Thoracic aorta (tissue), 2 donors: ENCODE measurements at regions not wholly inside any gene's neighbourhood (a gene's known extent, or its start where the extent isn't known, plus 50 kb on each side); places are given as distances from the start of the nearest gene placed in this dataset.

Experiments used
- ATAC-seq: fragments of 150-250 bp; one replicate; pipeline ENCODE4 v1.8.0; 2017; ENCODE audit warnings: low read depth; ENCODE audit not compliant: insufficient number of reproducible peaks, low FRiP score
- DNase-seq: peaks from one replicate; pipeline ENCODE4 v3.0.0-alpha.2; 2020; ENCODE audit warnings: low spot score
- H3K27ac ChIP-seq, 2 donors: fragments of 200-600 bp; sonication (generic); 1 replicate in 1 of 2; 2 replicates in 1 of 2; pipeline ENCODE4 v1.5.1; 2016; ENCODE audit warnings: mild to moderate bottlenecking in 2 of 2, moderate library complexity in 2 of 2
- H3K27me3 ChIP-seq: fragments of 200-600 bp; sonication (generic); replicated peaks from 2 replicates; pipeline ENCODE4 v1.6.0; 2016; ENCODE audit warnings: mild to moderate bottlenecking; ENCODE audit not compliant: insufficient read depth
- H3K36me3 ChIP-seq: fragments of 200-600 bp; sonication (generic); one replicate; pipeline ENCODE4 v1.5.1; 2016
- H3K4me1 ChIP-seq, 2 donors: fragments of 200-600 bp; sonication (generic); 1 replicate in 1 of 2; 2 replicates in 1 of 2; pipeline versions ENCODE4 v1.5.1 to v1.6.0; 2016; ENCODE audit warnings: low read depth in 2 of 2, mild to moderate bottlenecking in 1 of 2; ENCODE audit not compliant: control insufficient read depth in 1 of 2
- H3K4me3 ChIP-seq: fragments of 200-600 bp; sonication (generic); 2 replicates; pipeline ENCODE4 v1.5.1; 2016; ENCODE audit warnings: mild to moderate bottlenecking
- H3K9me3 ChIP-seq: fragments of 200-600 bp; sonication (generic); 2 replicates; pipeline ENCODE4 v1.5.1; 2016
- TF ChIP-seq, protein P1 (sequence below): fragments of 200-600 bp; sonication (generic); IDR thresholded peaks from one replicate; pipeline ENCODE4 v1.5.1; 2019; ENCODE audit warnings: antibody characterized with exemption

DNA sequence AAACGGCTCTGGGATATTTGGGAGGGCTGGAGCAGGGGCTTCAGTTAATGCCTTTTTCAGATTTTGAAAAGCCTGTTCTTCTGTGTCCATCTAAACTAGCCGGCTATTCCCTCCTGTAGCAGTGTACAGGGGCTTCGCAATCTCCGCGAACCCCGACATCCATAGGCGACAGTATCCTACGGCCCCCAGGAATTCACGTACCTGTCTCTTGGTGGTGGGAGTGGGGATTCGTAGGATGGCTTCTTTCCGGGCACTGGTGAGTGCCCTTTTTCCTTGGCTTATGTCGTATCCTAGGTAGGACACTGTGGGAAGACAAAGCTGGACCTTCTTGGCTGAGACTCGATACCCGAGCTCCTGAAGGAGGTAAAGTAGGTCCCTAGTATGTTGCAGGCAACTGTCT is 153.1 kb downstream of the TRIM27 start:
- no peaks in the 10 kb centered on the region for H3K4me1 ChIP-seq
- ATAC-seq (no peak), DNase-seq (no peak)
- TF ChIP-seq, protein P1, sequence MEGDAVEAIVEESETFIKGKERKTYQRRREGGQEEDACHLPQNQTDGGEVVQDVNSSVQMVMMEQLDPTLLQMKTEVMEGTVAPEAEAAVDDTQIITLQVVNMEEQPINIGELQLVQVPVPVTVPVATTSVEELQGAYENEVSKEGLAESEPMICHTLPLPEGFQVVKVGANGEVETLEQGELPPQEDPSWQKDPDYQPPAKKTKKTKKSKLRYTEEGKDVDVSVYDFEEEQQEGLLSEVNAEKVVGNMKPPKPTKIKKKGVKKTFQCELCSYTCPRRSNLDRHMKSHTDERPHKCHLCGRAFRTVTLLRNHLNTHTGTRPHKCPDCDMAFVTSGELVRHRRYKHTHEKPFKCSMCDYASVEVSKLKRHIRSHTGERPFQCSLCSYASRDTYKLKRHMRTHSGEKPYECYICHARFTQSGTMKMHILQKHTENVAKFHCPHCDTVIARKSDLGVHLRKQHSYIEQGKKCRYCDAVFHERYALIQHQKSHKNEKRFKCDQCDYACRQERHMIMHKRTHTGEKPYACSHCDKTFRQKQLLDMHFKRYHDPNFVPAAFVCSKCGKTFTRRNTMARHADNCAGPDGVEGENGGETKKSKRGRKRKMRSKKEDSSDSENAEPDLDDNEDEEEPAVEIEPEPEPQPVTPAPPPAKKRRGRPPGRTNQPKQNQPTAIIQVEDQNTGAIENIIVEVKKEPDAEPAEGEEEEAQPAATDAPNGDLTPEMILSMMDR = no peak
- H3K27me3 ChIP-seq = peaks cover 20% of the 10 kb centered on the region
- no peak overlapping the region for H3K4me3 ChIP-seq
- H3K36me3 ChIP-seq = no peaks in the 10 kb centered on the region
- no peak overlapping the region for H3K27ac ChIP-seq
- no peaks in the 10 kb centered on the region for H3K9me3 ChIP-seq

DNA sequence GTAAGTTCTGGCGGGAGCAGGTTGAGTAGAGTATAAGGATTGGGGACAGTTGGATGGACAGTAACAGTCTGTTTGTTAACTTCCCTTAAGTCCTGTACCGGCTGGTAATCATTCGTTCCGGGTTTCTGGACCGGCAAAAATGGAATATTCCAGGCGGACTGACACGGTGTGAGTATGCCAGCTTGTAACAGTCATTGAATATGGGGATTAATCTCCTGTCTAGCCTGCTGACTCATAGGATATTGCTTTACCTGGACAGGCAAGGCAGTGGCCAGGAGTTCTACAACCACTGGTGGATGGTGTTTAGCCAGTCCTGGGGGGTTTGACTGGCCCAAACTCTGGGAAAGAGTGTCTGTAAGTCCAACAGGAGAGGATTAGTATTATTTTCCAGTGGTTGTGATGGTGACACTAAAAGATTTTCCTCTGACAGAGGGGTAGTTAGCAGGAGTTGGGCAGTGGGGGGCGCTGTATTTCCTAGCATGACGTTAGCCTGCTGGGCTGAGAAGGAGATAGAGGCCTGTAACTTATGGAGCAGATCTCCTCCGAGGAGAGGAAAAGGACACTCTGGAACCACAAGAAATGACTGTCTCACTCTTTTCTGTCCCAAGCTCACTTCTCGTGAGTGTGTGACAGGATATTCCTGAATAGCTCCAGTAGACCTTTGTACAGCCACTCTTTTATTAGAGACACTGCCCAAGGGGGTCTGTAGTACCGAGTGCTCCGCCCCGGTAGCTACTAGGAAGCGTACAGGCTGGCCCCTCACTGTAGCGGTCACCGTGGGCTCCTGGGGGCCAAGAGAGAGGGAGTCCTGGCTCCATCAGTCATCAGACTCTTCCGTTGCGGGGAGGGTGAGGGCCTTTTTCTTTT is 152.2 kb downstream of the TRIM27 start:
- peaks cover 21% of the 10 kb centered on the region for H3K27me3 ChIP-seq
- no peak overlapping the region for H3K4me3 ChIP-seq
- H3K9me3 ChIP-seq = no peaks in the 10 kb centered on the region
- no peaks in the 10 kb centered on the region for H3K4me1 ChIP-seq
- H3K36me3 ChIP-seq = no peaks in the 10 kb centered on the region
- DNase-seq (no peak), ATAC-seq (no peak)
- no peak overlapping the region for H3K27ac ChIP-seq
- TF ChIP-seq, protein P1 = no peak

DNA sequence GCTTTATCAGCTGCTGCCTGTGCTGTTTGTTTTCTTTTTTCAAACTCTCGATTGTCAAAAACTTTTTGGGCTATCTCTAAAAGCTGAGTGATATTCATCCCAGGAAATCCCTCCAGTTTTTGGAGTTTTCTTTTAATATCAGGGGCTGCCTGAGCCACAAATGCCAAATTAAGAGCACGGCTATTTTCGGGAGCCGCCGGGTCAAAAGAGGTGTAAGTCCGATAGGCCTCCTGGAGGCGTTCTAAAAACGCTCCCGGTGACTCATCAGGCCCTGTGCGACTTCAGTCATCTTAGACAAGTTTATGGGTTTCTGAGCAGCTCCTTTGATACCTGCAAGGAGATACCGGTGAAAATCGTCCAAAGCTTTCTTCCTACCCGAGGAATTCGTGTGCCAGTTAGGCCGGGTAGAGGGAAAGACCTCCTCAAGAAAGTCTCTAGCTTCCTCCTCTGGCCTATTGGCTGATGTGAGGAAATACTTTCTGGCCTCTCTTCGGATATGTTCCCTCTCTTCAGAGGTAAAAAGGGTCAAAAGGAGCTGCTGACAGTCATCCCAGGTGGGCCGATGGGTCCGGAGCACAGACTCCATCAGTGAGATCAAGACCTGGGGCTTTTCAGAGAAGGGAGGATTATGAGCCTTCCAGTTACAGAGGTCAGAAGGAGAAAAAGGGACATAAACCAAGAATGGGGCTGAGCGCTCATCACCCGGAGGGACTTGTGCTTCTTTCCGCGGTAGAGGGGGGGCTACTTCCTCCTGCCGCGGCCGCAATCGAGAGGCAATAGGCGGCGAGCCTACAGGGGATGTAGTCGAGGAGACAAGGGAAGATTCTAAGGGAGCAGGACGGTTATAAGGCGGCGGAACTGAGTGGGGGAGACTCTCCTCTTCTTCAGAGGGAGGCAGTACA is 151.1 kb downstream of the TRIM27 start:
- Histone ChIP-seq H3K27me3 (peaks cover 21% of the 10 kb centered on the region), H3K9me3 (no peaks in the 10 kb centered on the region), H3K4me1 (no peaks in the 10 kb centered on the region), H3K36me3 (no peaks in the 10 kb centered on the region), H3K4me3 (no peak overlapping the region), H3K27ac (no peak overlapping the region)
- ATAC-seq = no peak
- DNase-seq = no peak
- TF ChIP-seq, protein P1 = no peak

DNA sequence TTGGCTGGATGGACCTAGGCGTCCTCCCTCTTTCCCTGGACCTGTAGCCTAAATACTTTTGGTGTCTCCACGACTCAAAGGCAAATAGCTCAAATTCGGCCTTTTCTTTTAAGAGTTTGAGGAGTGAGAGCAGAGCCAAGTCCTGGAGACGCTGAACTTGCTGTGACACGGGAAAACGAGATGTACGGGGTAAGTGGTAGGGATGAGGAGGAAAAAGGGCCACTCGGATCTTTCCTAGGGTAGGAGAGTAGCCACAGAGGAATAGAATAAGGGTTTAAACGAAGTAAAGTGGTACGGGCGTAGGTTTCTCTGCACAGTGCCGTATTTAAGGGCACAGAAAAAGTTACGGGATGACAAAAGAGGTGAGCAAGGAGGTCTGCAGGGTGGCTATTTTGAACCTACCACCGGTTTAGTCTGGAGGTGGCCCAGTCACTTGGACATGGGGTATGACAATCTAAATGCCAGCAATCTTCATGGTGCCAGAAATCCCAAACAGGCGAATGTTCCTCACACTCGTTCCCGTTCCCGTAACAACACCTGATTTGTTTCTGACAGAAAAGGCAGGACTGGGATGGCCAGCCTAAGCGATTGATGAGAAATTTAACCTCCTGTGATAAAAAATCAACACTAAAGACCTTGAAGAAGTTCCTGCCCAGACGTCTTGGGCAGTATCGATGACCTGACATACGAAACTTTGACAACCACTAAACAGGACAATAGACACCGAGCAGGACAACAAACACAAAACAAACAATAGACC is 149.3 kb downstream of the TRIM27 start:
- H3K4me1 ChIP-seq = no peaks in the 10 kb centered on the region
- H3K9me3 ChIP-seq = no peaks in the 10 kb centered on the region
- TF ChIP-seq, protein P1 = no peak
- ATAC-seq = no peak
- no peak overlapping the region for H3K27ac ChIP-seq
- no peaks in the 10 kb centered on the region for H3K36me3 ChIP-seq
- no peak overlapping the region for H3K4me3 ChIP-seq
- peaks cover 21% of the 10 kb centered on the region for H3K27me3 ChIP-seq
- no peak for DNase-seq

DNA sequence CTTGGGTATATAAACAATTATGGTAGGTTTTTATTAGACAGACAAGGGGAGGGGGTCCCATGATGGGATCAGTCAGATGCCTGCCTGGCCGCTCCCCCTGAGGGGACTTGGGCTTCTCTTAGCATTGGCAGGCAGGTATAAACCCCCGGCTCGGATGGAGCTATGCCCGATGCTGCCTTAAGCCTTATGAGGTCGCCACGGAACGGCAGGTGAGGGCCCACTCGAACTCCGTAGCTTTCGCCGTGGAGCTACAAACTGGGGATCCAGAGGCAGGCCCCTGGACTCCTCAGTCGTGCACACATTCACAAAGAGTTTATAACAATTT is 148.8 kb downstream of the TRIM27 start:
- H3K4me1 ChIP-seq = no peaks in the 10 kb centered on the region
- ATAC-seq = no peak
- TF ChIP-seq, protein P1 = no peak
- no peaks in the 10 kb centered on the region for H3K36me3 ChIP-seq
- H3K27ac ChIP-seq = no peak overlapping the region
- no peak overlapping the region for H3K4me3 ChIP-seq
- DNase-seq = no peak
- H3K27me3 ChIP-seq = peaks cover 21% of the 10 kb centered on the region
- no peaks in the 10 kb centered on the region for H3K9me3 ChIP-seq
